GM23338 (cell line): ENCODE measurements at regions not wholly inside any gene's neighbourhood (a gene's known extent, or its start where the extent isn't known, plus 50 kb on each side); places are given as distances from the start of the nearest gene placed in this dataset.

Experiments
- ATAC-seq: fragments of 200-7000 bp; cut with Tn5 transposase; 3 replicates; pipeline ENCODE4 v1.9.1; 2020
- DNase-seq: peaks from one replicate; pipeline ENCODE4 v3.0.0-alpha.2; 2015; ENCODE audit warnings: low spot score
- H2AFZ ChIP-seq: fragments of 200-600 bp; sonication (generic); 2 replicates; pipeline ENCODE4 v1.8.0; 2016; ENCODE audit warnings: antibody characterized with exemption, mild to moderate bottlenecking, moderate library complexity
- H3F3A ChIP-seq: fragments of 200-600 bp; sonication (generic); replicated peaks from 2 replicates; pipeline ENCODE4 v1.8.0; 2017; ENCODE audit warnings: antibody characterized with exemption, mixed run types, low read depth
- H3K27ac ChIP-seq: fragments of 200-600 bp; sonication (generic); 2 replicates; pipeline ENCODE4 v1.6.1; 2016; ENCODE audit warnings: low read depth
- H3K27me3 ChIP-seq: fragments of 200-600 bp; sonication (generic); 2 replicates; pipeline ENCODE4 v1.8.0; 2016; ENCODE audit warnings: mild to moderate bottlenecking, mixed run types, moderate library complexity; ENCODE audit not compliant: insufficient read depth
- H3K36me3 ChIP-seq: fragments of 200-600 bp; sonication (generic); 2 replicates; pipeline ENCODE4 v1.8.0; 2016; ENCODE audit warnings: mild to moderate bottlenecking; ENCODE audit not compliant: insufficient read depth
- H3K4me1 ChIP-seq: fragments of 200-600 bp; sonication (generic); 2 replicates; pipeline ENCODE4 v1.8.0; 2016; ENCODE audit warnings: mild to moderate bottlenecking, moderate library complexity; ENCODE audit not compliant: insufficient read depth
- H3K4me2 ChIP-seq: fragments of 200-600 bp; sonication (generic); 2 replicates; pipeline ENCODE4 v1.7.1; 2017; ENCODE audit warnings: mixed run types
- H3K4me3 ChIP-seq: fragments of 200-600 bp; sonication (generic); 2 replicates; pipeline ENCODE4 v1.6.1; 2016; ENCODE audit warnings: mixed run types
- H3K79me2 ChIP-seq: fragments of 200-600 bp; sonication (generic); replicated peaks from 2 replicates; pipeline ENCODE4 v1.8.0; 2017; ENCODE audit warnings: mild to moderate bottlenecking; ENCODE audit not compliant: insufficient read depth
- H3K9me2 ChIP-seq: fragments of 200-600 bp; sonication (generic); 2 replicates; pipeline ENCODE4 v1.8.0; 2017; ENCODE audit not compliant: insufficient read depth
- H4K20me1 ChIP-seq: fragments of 200-600 bp; sonication (generic); replicated peaks from 2 replicates; pipeline ENCODE4 v1.8.0; 2017; ENCODE audit warnings: mild to moderate bottlenecking; ENCODE audit not compliant: insufficient read depth
- H3K27ac Mint-ChIP-seq: 2 replicates; pipeline ENCODE4 v1.8.0; 2020; ENCODE audit warnings: inconsistent platforms, mild to moderate bottlenecking, moderate library complexity, mixed read lengths
- H3K27me3 Mint-ChIP-seq: 3 replicates; pipeline ENCODE4 v1.8.0; 2022; ENCODE audit warnings: low read depth, mild to moderate bottlenecking, moderate library complexity, mixed read lengths, inconsistent platforms; ENCODE audit not compliant: insufficient read depth, poor library complexity
- H3K36me3 Mint-ChIP-seq: 3 replicates; pipeline ENCODE4 v1.8.0; 2021; ENCODE audit warnings: low read depth, mild to moderate bottlenecking, inconsistent platforms, moderate library complexity, mixed read lengths
- H3K4me1 Mint-ChIP-seq: 3 replicates; pipeline ENCODE4 v1.8.0; 2020; ENCODE audit warnings: mild to moderate bottlenecking, inconsistent platforms, mixed read lengths
- H3K4me3 Mint-ChIP-seq: 3 replicates; pipeline ENCODE4 v1.8.0; 2021; ENCODE audit warnings: moderate library complexity, mild to moderate bottlenecking, inconsistent platforms, mixed read lengths
- H3K9me3 Mint-ChIP-seq: 3 replicates; pipeline ENCODE4 v1.8.0; 2020; ENCODE audit warnings: moderate library complexity, mild to moderate bottlenecking, inconsistent platforms, mixed read lengths
- CREB1 ChIP-seq: fragments of 250-450 bp; sonication (Bioruptor Pico); IDR thresholded peaks from 2 replicates; pipeline ENCODE4 v1.5.0; 2020; ENCODE audit warnings: low read depth, mild to moderate bottlenecking, moderate library complexity
- EZH2 ChIP-seq: fragments of 200-600 bp; sonication (generic); IDR thresholded peaks from one replicate; pipeline ENCODE4 v1.8.0; 2017; ENCODE audit warnings: antibody characterized with exemption, mild to moderate bottlenecking, low read depth; ENCODE audit not compliant: unreplicated experiment
- JUNB ChIP-seq: IDR thresholded peaks from one replicate; pipeline ENCODE4 v1.6.1; 2016; ENCODE audit warnings: antibody characterized with exemption; ENCODE audit not compliant: unreplicated experiment
- POLR2AphosphoS5 ChIP-seq: IDR thresholded peaks from 2 replicates; pipeline ENCODE4 v1.6.1; 2016; ENCODE audit warnings: antibody characterized with exemption, low read depth
- ZNF114 ChIP-seq: fragments of 250-450 bp; sonication (Bioruptor Pico); IDR thresholded peaks from 2 replicates; pipeline ENCODE4 v1.5.0; 2020; ENCODE audit warnings: mild to moderate bottlenecking, moderate library complexity
- TF ChIP-seq, protein P1 (sequence below): fragments of 250-450 bp; sonication (Bioruptor Pico); IDR thresholded peaks from 2 replicates; pipeline ENCODE4 v1.5.0; 2020; ENCODE audit warnings: mild to moderate bottlenecking, moderate library complexity
- TF ChIP-seq, protein P2 (sequence below), 2 experiments: fragments of 200-600 bp in 1 of 2; sonication (generic) in 1 of 2; conservative IDR thresholded peaks; 2 replicates each; pipeline versions ENCODE4 v1.5.1 to v1.6.1; 2016 to 2017; ENCODE audit warnings: antibody characterized with exemption in 2 of 2, low read depth in 2 of 2, mild to moderate bottlenecking in 2 of 2, moderate library complexity in 1 of 2
- TF ChIP-seq, protein P3 (sequence below): IDR thresholded peaks from 2 replicates; pipeline ENCODE4 v1.6.1; 2016; ENCODE audit warnings: antibody characterized with exemption

DNA sequence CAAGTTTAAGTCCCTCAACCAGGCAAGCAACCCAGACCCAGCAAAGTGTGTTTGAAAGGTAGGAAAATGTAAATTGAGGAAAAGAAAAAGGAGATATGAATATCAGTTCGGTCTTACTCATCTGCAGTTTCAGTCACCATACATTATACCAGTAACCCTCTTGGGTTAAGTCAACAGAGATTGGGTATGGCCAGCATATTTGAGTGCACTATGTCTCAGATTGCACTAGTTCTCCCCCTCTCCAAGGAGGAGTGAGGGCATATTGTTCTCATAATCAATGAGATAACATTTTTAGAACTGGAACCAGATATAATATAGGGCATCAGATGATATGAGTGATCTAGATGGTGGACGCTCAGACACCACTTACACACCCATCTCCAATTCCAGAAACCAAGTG lies 141.5 kb downstream of the COPS8 start:
- no peaks in the 10 kb centered on the region for H4K20me1 ChIP-seq
- TF ChIP-seq, protein P1, sequence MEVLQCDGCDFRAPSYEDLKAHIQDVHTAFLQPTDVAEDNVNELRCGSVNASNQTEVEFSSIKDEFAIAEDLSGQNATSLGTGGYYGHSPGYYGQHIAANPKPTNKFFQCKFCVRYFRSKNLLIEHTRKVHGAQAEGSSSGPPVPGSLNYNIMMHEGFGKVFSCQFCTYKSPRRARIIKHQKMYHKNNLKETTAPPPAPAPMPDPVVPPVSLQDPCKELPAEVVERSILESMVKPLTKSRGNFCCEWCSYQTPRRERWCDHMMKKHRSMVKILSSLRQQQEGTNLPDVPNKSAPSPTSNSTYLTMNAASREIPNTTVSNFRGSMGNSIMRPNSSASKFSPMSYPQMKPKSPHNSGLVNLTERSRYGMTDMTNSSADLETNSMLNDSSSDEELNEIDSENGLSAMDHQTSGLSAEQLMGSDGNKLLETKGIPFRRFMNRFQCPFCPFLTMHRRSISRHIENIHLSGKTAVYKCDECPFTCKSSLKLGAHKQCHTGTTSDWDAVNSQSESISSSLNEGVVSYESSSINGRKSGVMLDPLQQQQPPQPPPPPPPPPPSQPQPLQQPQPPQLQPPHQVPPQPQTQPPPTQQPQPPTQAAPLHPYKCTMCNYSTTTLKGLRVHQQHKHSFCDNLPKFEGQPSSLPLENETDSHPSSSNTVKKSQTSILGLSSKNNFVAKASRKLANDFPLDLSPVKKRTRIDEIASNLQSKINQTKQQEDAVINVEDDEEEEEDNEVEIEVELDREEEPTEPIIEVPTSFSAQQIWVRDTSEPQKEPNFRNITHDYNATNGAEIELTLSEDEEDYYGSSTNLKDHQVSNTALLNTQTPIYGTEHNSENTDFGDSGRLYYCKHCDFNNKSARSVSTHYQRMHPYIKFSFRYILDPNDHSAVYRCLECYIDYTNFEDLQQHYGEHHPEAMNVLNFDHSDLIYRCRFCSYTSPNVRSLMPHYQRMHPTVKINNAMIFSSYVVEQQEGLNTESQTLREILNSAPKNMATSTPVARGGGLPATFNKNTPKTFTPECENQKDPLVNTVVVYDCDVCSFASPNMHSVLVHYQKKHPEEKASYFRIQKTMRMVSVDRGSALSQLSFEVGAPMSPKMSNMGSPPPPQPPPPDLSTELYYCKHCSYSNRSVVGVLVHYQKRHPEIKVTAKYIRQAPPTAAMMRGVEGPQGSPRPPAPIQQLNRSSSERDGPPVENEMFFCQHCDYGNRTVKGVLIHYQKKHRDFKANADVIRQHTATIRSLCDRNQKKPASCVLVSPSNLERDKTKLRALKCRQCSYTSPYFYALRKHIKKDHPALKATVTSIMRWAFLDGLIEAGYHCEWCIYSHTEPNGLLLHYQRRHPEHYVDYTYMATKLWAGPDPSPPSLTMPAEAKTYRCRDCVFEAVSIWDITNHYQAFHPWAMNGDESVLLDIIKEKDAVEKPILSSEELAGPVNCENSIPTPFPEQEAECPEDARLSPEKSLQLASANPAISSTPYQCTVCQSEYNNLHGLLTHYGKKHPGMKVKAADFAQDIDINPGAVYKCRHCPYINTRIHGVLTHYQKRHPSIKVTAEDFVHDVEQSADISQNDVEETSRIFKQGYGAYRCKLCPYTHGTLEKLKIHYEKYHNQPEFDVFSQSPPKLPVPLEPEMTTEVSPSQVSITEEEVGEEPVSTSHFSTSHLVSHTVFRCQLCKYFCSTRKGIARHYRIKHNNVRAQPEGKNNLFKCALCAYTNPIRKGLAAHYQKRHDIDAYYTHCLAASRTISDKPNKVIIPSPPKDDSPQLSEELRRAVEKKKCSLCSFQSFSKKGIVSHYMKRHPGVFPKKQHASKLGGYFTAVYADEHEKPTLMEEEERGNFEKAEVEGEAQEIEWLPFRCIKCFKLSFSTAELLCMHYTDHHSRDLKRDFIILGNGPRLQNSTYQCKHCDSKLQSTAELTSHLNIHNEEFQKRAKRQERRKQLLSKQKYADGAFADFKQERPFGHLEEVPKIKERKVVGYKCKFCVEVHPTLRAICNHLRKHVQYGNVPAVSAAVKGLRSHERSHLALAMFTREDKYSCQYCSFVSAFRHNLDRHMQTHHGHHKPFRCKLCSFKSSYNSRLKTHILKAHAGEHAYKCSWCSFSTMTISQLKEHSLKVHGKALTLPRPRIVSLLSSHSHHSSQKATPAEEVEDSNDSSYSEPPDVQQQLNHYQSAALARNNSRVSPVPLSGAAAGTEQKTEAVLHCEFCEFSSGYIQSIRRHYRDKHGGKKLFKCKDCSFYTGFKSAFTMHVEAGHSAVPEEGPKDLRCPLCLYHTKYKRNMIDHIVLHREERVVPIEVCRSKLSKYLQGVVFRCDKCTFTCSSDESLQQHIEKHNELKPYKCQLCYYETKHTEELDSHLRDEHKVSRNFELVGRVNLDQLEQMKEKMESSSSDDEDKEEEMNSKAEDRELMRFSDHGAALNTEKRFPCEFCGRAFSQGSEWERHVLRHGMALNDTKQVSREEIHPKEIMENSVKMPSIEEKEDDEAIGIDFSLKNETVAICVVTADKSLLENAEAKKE (CRISPR knock-in tag), result no peak
- TF ChIP-seq ZNF114 (CRISPR knock-in tag), result no peak
- TF ChIP-seq EZH2, result no peak
- no peak for TF ChIP-seq POLR2AphosphoS5
- no peak overlapping the region for H3K4me2 ChIP-seq
- no peak overlapping the region for H3K4me3 Mint-ChIP-seq
- H3K4me1 Mint-ChIP-seq, result peaks cover 7% of the 10 kb centered on the region; the same call in 2 of the 3 replicates
- H3K27me3 ChIP-seq, result no peaks in the 10 kb centered on the region
- peaks cover 23% of the 10 kb centered on the region; the same call in 1 of the 2 replicates for H3K9me2 ChIP-seq
- H3K27ac ChIP-seq, result no peak overlapping the region
- no peaks in the 10 kb centered on the region; the same call in 1 of the 3 replicates for H3K9me3 Mint-ChIP-seq
- no peaks in the 10 kb centered on the region for H3F3A ChIP-seq
- H3K36me3 ChIP-seq, result no peaks in the 10 kb centered on the region
- H3K4me1 ChIP-seq, result 0 out of 2 replicates have a peak, but pooled peaks cover under 1% of the 10 kb centered on the region
- no peak for ATAC-seq
- peaks cover 7% of the 10 kb centered on the region for H3K27me3 Mint-ChIP-seq
- no peaks in the 10 kb centered on the region; the same call in 1 of the 3 replicates for H3K36me3 Mint-ChIP-seq
- H3K27ac Mint-ChIP-seq, result no peak overlapping the region
- no peaks in the 10 kb centered on the region for H3K79me2 ChIP-seq
- H3K4me3 ChIP-seq, result no peak overlapping the region
- H2AFZ ChIP-seq, result no peak overlapping the region
- DNase-seq, result no peak

DNA sequence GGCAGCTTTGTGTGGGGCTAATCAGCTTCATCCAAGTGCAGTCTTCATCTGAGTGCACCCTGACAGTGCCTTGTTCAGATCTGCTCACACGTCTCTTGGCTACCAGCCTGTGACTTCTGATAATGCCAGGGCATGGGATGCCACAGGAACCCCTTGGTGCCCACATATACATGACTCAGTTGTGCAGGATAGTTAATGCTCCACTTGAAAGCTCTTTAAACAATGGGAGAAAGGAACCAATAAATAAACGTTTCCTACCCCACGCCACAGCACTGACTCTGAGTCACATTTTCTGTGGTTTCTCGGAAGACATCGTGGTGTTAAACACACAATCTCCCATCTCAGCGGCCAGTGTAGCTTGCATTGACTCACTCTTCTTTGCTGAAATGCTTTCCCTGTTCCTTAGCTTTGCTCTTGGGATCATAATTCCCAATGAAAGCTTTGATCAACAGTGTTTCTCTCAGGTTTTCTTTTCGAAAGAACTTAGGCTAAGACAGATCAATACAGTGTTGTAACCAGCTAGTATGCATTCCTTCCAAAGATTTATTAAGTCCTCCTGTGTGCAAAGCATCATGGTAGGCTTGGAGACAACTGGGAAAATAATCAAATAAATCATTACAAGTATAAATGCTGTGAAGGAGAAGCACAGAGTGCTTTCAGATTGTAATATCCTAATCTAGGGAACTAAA lies 142.0 kb downstream of the COPS8 start:
- Histone ChIP-seq H3K4me2 (no peak overlapping the region), H3K4me3 (no peak overlapping the region), H3K36me3 (no peaks in the 10 kb centered on the region), H3F3A (no peaks in the 10 kb centered on the region), H3K27ac (no peak overlapping the region), H2AFZ (no peak overlapping the region), H3K79me2 (no peaks in the 10 kb centered on the region), H3K9me2 (peaks cover 21% of the 10 kb centered on the region; the same call in 1 of the 2 replicates), H4K20me1 (no peaks in the 10 kb centered on the region), H3K27me3 (no peaks in the 10 kb centered on the region), H3K4me1 (no peaks in the 10 kb centered on the region)
- no peak for ATAC-seq
- H3K4me3 Mint-ChIP-seq, result no peak overlapping the region
- H3K9me3 Mint-ChIP-seq, result no peaks in the 10 kb centered on the region; the same call in 1 of the 3 replicates
- DNase-seq, result no peak
- H3K36me3 Mint-ChIP-seq, result no peaks in the 10 kb centered on the region; the same call in 1 of the 3 replicates
- H3K27me3 Mint-ChIP-seq, result peaks cover 6% of the 10 kb centered on the region
- peaks cover 4% of the 10 kb centered on the region; the same call in 1 of the 3 replicates for H3K4me1 Mint-ChIP-seq
- no peak overlapping the region for H3K27ac Mint-ChIP-seq
- TF ChIP-seq, protein P2, sequence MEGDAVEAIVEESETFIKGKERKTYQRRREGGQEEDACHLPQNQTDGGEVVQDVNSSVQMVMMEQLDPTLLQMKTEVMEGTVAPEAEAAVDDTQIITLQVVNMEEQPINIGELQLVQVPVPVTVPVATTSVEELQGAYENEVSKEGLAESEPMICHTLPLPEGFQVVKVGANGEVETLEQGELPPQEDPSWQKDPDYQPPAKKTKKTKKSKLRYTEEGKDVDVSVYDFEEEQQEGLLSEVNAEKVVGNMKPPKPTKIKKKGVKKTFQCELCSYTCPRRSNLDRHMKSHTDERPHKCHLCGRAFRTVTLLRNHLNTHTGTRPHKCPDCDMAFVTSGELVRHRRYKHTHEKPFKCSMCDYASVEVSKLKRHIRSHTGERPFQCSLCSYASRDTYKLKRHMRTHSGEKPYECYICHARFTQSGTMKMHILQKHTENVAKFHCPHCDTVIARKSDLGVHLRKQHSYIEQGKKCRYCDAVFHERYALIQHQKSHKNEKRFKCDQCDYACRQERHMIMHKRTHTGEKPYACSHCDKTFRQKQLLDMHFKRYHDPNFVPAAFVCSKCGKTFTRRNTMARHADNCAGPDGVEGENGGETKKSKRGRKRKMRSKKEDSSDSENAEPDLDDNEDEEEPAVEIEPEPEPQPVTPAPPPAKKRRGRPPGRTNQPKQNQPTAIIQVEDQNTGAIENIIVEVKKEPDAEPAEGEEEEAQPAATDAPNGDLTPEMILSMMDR (conservative IDR thresholded peaks at IDR 0.05; ENCODE audit: low read depth in 2 of 2), result no peak
- TF ChIP-seq, protein P3, sequence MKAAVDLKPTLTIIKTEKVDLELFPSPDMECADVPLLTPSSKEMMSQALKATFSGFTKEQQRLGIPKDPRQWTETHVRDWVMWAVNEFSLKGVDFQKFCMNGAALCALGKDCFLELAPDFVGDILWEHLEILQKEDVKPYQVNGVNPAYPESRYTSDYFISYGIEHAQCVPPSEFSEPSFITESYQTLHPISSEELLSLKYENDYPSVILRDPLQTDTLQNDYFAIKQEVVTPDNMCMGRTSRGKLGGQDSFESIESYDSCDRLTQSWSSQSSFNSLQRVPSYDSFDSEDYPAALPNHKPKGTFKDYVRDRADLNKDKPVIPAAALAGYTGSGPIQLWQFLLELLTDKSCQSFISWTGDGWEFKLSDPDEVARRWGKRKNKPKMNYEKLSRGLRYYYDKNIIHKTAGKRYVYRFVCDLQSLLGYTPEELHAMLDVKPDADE, result no peak
- TF ChIP-seq ZNF114 (CRISPR knock-in tag), result no peak
- TF ChIP-seq CREB1 (CRISPR knock-in tag), result no peak
- TF ChIP-seq JUNB, result no peak
